Type B pancreatic cell (in vitro differentiated cells): ENCODE measurements at regions not wholly inside any gene's neighbourhood (a gene's known extent, or its start where the extent isn't known, plus 50 kb on each side); places are given as distances from the start of the nearest gene placed in this dataset.

Experiments
- DNase-seq: peaks from one replicate; pipeline ENCODE4 v3.0.0; 2021; ENCODE audit warnings: mixed read lengths; ENCODE audit not compliant: unreplicated experiment; ENCODE audit errors: extremely low spot score
- H3K27ac Mint-ChIP-seq: 2 replicates; pipeline ENCODE4 v1.8.0; 2021; ENCODE audit warnings: mild to moderate bottlenecking, mixed read lengths
- H3K27me3 Mint-ChIP-seq: 2 replicates; pipeline ENCODE4 v1.8.0; 2021; ENCODE audit warnings: mixed read lengths
- H3K36me3 Mint-ChIP-seq: 2 replicates; pipeline ENCODE4 v1.8.0; 2021; ENCODE audit warnings: mixed read lengths
- H3K4me1 Mint-ChIP-seq: one replicate; pipeline ENCODE4 v1.8.0; 2021; ENCODE audit warnings: mixed read lengths; ENCODE audit not compliant: unreplicated experiment
- H3K4me3 Mint-ChIP-seq: 2 replicates; pipeline ENCODE4 v1.8.0; 2021; ENCODE audit warnings: mild to moderate bottlenecking, mixed read lengths
- H3K9me3 Mint-ChIP-seq: 2 replicates; pipeline ENCODE4 v1.8.0; 2021; ENCODE audit warnings: mixed read lengths
- TF ChIP-seq, protein P1 (sequence below): fragments of 200-600 bp; sonication (generic); conservative IDR thresholded peaks from 2 replicates; pipeline ENCODE4 v1.5.0; 2021; ENCODE audit warnings: antibody characterized with exemption, mild to moderate bottlenecking

DNA sequence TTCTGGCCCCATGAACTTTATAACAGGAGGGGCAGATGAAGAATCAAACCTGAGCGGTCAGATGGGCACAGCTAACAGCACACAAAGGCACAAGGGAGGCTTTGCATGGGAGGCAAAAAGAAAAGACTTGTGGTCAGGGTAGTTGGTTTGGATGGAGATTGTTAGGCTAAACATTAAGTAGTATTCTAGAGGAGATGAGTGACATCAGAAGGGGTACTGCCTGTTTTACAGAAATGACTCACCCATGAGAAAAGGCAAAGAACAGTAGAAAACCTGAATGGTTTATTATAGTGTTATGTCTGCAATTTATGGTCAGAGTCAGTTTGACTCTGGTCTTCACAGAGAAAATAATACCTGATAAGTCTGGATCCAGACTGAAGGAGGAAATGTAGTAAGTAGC, 129.8 kb upstream of the KIRREL3 start:
- no peak for DNase-seq
- H3K27ac Mint-ChIP-seq = no peak overlapping the region
- no peaks in the 10 kb centered on the region for H3K36me3 Mint-ChIP-seq
- H3K27me3 Mint-ChIP-seq = peaks cover 8% of the 10 kb centered on the region
- H3K9me3 Mint-ChIP-seq = no peaks in the 10 kb centered on the region
- TF ChIP-seq, protein P1, sequence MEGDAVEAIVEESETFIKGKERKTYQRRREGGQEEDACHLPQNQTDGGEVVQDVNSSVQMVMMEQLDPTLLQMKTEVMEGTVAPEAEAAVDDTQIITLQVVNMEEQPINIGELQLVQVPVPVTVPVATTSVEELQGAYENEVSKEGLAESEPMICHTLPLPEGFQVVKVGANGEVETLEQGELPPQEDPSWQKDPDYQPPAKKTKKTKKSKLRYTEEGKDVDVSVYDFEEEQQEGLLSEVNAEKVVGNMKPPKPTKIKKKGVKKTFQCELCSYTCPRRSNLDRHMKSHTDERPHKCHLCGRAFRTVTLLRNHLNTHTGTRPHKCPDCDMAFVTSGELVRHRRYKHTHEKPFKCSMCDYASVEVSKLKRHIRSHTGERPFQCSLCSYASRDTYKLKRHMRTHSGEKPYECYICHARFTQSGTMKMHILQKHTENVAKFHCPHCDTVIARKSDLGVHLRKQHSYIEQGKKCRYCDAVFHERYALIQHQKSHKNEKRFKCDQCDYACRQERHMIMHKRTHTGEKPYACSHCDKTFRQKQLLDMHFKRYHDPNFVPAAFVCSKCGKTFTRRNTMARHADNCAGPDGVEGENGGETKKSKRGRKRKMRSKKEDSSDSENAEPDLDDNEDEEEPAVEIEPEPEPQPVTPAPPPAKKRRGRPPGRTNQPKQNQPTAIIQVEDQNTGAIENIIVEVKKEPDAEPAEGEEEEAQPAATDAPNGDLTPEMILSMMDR = no peak
- no peak overlapping the region for H3K4me3 Mint-ChIP-seq
- peaks cover 4% of the 10 kb centered on the region for H3K4me1 Mint-ChIP-seq

DNA sequence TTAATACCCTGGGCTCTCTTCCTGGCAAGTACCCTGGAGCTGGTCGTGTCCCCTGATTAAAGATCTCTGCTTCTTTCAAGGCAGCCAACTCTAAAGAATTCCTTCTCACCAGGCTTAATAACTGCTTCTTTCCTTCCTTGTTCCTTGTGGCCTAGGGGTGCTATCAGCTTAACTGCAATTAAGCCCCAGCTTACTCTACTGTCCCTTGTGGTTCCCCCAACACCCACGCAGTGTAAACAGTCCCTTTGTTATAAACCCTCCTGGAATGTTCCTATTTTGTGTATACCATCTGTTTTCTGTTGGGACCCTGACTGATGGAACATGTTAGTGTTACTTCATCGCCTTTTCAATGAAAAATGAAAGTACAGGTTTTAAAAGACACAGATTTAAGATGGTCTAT, 126.4 kb upstream of the KIRREL3 start:
- no peaks in the 10 kb centered on the region for H3K36me3 Mint-ChIP-seq
- TF ChIP-seq, protein P1 = no peak
- H3K4me1 Mint-ChIP-seq = peaks cover 4% of the 10 kb centered on the region
- H3K27me3 Mint-ChIP-seq = no peaks in the 10 kb centered on the region
- no peaks in the 10 kb centered on the region for H3K9me3 Mint-ChIP-seq
- H3K27ac Mint-ChIP-seq = no peak overlapping the region
- DNase-seq = no peak
- H3K4me3 Mint-ChIP-seq = no peak overlapping the region

DNA sequence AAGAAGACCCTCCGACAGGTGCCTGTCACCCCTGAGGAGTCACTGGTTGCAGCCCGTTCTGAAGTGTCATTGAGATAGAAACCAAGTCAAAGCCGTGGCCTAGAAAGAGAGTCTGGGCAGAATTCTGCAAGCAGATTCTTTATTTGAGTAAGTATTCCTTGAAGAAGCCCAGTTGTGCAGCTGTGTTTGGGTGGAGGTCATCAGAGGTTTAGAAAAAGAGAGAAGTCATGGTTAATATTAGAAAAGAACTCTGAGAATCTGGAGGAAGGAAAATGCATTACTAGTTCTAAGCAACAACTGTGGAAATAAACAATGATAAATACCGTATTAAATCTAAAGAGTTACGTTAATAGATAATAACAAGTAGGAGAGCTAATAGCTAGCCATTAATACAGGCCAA, 118.8 kb upstream of the KIRREL3 start:
- H3K4me1 Mint-ChIP-seq = peaks cover 19% of the 10 kb centered on the region
- no peak overlapping the region for H3K4me3 Mint-ChIP-seq
- H3K27ac Mint-ChIP-seq = no peak overlapping the region
- no peak for DNase-seq
- H3K9me3 Mint-ChIP-seq = no peaks in the 10 kb centered on the region
- H3K27me3 Mint-ChIP-seq = no peaks in the 10 kb centered on the region
- TF ChIP-seq, protein P1 = no peak
- H3K36me3 Mint-ChIP-seq = no peaks in the 10 kb centered on the region

DNA sequence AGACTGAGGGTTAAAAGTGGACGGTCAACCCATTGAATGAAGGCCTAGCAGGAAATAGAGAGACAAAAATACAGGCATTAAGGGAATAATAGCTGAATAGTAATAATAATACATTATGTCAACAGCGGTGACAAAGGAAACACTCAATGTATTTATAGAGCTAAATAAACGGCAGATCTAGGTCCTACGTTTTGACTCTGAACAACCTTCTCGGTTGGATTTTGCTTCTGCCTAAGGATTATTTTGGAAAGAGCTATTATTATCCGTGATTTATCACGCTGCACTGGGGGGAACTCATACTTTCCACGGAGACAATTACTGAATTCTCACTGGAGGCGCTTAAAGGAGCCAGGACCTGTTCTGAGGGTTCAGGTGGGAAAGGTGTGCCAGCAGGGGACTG, 118.2 kb upstream of the KIRREL3 start:
- H3K27ac Mint-ChIP-seq = no peak overlapping the region
- no peak overlapping the region for H3K4me3 Mint-ChIP-seq
- TF ChIP-seq, protein P1 = no peak
- no peak for DNase-seq
- H3K4me1 Mint-ChIP-seq = peaks cover 23% of the 10 kb centered on the region
- H3K9me3 Mint-ChIP-seq = peaks cover 3% of the 10 kb centered on the region
- H3K36me3 Mint-ChIP-seq = no peaks in the 10 kb centered on the region
- no peaks in the 10 kb centered on the region for H3K27me3 Mint-ChIP-seq

DNA sequence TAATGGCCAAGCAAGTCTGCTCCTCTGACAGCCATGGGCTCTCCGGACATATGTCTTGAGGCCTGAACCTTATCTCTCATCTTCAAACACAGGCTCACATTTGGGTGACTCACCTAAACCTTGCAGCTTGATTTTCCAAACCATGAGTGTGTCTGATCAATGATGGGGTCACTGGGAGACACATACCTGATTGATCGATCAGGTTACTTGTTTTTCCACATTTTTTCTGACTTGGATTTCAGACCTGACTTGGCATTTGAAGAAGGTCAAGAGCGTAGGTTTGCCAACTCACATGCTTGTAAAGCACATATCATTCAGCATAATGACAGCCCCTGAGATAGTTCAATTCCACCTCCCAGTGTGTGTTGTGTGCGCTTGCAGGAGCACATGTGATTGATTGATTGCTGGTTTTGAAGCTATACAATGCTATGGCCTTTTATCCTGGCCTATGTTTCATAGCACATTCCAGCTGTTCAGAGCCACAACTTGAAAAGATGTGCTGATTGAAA, 116.7 kb upstream of the KIRREL3 start:
- no peak overlapping the region for H3K27ac Mint-ChIP-seq
- H3K36me3 Mint-ChIP-seq = no peaks in the 10 kb centered on the region
- peaks cover 23% of the 10 kb centered on the region for H3K4me1 Mint-ChIP-seq
- no peak for DNase-seq
- H3K27me3 Mint-ChIP-seq = no peaks in the 10 kb centered on the region
- no peak overlapping the region for H3K4me3 Mint-ChIP-seq
- H3K9me3 Mint-ChIP-seq = peaks cover 3% of the 10 kb centered on the region
- TF ChIP-seq, protein P1 = no peak

DNA sequence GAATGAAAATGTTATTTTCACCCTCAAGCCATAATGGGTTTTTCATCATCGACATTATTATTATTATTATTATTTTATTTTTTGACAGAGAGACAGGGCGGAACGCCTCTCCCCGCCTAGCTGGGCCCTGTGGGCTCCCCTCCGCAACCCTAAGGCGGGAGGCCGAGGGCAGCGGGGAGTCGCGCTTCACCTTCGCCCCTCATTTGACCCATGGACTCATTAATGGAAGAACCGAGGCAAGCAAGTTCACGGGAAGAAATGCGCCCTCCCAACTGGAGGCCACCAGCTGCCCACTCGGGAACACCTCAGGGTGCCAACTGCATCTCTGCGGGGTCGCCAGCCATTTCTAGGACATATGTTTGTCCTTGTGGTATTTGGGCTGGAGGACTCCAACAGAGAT, 115.3 kb upstream of the KIRREL3 start:
- H3K4me3 Mint-ChIP-seq = no peak overlapping the region
- peaks cover 3% of the 10 kb centered on the region for H3K9me3 Mint-ChIP-seq
- H3K27me3 Mint-ChIP-seq = peaks cover 2% of the 10 kb centered on the region
- H3K4me1 Mint-ChIP-seq = peaks cover 30% of the 10 kb centered on the region
- H3K27ac Mint-ChIP-seq = no peak overlapping the region
- TF ChIP-seq, protein P1 = no peak
- no peaks in the 10 kb centered on the region for H3K36me3 Mint-ChIP-seq
- DNase-seq = no peak
